ENCODE measurements at regions not wholly inside any gene's neighbourhood (a gene's known extent, or its start where the extent isn't known, plus 50 kb on each side); places are given as distances from the start of the nearest gene placed in this dataset.
A peak's percentile ranks its signal among the peaks of the same experiment; 100 is the strongest.

DNA sequence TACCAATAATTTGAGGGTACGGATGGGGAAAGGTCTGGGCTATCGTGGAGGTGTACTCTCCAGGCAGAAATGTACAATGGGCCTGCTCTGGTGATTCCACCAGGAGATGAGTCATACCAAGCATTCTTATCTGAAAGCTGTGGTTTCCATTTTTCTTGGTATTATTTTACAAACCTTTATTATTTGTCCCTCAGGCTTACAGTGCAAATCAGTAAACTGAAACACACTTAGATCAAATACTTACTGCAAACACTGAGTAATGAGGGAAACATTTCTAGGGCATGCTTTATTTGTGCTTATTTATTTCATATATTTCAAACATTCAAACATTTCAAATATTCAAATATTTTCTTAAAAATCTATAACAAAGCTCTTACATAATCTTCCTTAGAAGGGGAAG, 319.8 kb downstream of the RND3 start (continued):
- TF ChIP-seq, protein P1, sequence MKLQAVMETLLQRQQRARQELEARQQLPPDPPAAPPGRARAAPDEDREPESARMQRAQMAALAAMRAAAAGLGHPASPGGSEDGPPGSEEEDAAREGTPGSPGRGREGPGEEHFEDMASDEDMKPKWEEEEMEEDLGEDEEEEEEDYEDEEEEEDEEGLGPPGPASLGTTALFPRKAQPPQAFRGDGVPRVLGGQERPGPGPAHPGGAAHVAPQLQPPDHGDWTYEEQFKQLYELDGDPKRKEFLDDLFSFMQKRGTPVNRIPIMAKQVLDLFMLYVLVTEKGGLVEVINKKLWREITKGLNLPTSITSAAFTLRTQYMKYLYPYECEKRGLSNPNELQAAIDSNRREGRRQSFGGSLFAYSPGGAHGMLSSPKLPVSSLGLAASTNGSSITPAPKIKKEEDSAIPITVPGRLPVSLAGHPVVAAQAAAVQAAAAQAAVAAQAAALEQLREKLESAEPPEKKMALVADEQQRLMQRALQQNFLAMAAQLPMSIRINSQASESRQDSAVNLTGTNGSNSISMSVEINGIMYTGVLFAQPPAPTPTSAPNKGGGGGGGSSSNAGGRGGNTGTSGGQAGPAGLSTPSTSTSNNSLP (IDR thresholded peaks at IDR 0.05; ENCODE audit: borderline replicate concordance, low read depth, low read length) = peak; percentile 41; the same call in 1 of the 2 replicates
- TF ChIP-seq E2F3 (CRISPR knock-in tag; IDR thresholded peaks at IDR 0.05) (0 out of 2 replicates have a peak, but pooled peaks have one; percentile 23), BMI1 (IDR thresholded peaks at IDR 0.05; ENCODE audit: low read length) (no peak), KAT8 (IDR thresholded peaks at IDR 0.05; ENCODE audit: low read depth) (no peak), FOSL1 (tag; conservative IDR thresholded peaks at IDR 0.05) (peak; percentile 97), ATF1 (CRISPR knock-in tag; IDR thresholded peaks at IDR 0.05) (no peak), ATF1 (tag; IDR thresholded peaks at IDR 0.05) (no peak; the same call in 1 of the 2 replicates), LEF1 (IDR thresholded peaks at IDR 0.05) (peak; percentile 51; the same call in 1 of the 2 replicates), JUND (IDR thresholded peaks at IDR 0.05; ENCODE audit: borderline replicate concordance, low read depth, low read length) (peak; percentile 98), JUND (tag; IDR thresholded peaks at IDR 0.05; ENCODE audit: borderline replicate concordance, low read depth, low read length) (peak; percentile 95; the same call in 2 of the 3 replicates), U2AF1 (optimal IDR thresholded peaks at IDR 0.05; ENCODE audit: low read depth, low read length) (no peak), ESRRA (IDR thresholded peaks at IDR 0.05; ENCODE audit: borderline replicate concordance, low read depth) (peak; percentile 30; the same call in 1 of the 2 replicates), SMARCA4 (IDR thresholded peaks at IDR 0.05) (peak; percentile 84)
- TF ChIP-seq, protein P2, sequence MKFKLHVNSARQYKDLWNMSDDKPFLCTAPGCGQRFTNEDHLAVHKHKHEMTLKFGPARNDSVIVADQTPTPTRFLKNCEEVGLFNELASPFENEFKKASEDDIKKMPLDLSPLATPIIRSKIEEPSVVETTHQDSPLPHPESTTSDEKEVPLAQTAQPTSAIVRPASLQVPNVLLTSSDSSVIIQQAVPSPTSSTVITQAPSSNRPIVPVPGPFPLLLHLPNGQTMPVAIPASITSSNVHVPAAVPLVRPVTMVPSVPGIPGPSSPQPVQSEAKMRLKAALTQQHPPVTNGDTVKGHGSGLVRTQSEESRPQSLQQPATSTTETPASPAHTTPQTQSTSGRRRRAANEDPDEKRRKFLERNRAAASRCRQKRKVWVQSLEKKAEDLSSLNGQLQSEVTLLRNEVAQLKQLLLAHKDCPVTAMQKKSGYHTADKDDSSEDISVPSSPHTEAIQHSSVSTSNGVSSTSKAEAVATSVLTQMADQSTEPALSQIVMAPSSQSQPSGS (CRISPR knock-in tag; IDR thresholded peaks at IDR 0.05) = no peak

Measured in K562 (cell line).